ENCODE measurements at regions not wholly inside any gene's neighbourhood (a gene's known extent, or its start where the extent isn't known, plus 50 kb on each side); places are given as distances from the start of the nearest gene placed in this dataset.
"Not testable (repeated sequence)": the region's sequence is repeated elsewhere in the genome, so short reads cannot be mapped to it uniquely, and the experiment has no call there.

DNA sequence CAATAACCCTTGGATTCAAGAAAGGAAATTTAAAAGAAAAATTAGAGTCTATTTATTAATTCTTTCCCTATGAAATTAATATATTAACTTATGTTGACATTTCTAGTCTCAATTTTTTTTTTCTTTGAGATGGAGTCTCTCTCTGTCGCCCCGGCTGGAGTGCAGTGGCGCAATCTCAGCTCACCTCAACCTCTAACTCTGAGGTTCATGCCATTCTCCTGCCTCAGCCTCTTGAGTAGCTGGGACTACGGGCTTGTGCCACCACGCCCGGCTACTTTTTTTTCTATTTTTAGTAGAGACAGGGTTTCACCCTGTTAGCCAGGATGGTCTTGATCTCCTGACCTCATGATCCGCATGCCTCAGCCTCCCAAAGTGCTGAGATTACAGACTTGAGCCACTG, 411.7 kb upstream of the GRAMD2B start:
- DNase-seq (ENCODE audit: low read depth in 1 of 2, low spot score in 1 of 2), result not testable (repeated sequence)

DNA sequence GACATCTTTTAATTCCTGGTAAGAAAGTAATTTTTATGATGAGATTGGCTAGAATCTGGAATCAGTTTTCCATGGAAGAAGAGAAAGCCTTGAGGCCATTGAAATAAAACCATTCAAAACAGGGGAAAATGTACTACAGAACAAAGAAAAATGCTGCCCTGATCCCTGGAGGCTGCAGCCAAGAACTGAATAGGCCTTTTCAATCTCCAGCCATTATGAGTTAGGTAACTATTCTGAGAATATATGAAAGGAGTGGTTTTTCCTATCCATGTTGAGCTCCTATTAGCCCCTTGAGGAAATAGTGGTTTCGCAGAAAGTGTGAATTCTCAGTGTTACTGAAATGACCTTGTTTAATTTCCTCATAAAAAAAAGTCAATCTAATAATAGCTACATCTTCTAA, 408.5 kb upstream of the GRAMD2B start:
- DNase-seq (ENCODE audit: low read depth in 1 of 2, low spot score in 1 of 2), result no peak

- DNase-seq (ENCODE audit: low read depth in 1 of 2, low spot score in 1 of 2), result no peak
These were observed 407.7 kb upstream of the GRAMD2B start for GRCh38 chr5:126015235-126016181.

DNA sequence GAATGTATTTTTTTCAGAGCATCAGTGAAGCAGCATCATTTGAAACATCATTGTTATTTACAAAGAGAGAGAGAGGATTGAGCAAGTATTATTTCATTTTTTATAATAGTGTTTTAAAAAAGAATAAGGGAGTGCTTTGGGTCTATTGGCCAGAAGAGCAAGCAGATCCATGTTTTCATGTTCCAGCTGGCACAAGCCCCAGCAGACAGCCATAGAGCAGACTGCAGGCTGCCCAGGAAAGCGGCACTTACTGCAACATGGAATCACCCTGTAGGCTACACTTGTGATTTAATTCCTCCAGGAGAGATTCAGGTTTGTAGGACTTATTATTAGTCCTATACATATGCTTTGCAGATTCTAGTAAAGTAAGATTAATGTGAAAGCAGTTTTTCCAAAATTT, 407.0 kb upstream of the GRAMD2B start:
- no peak for DNase-seq (ENCODE audit: low read depth in 1 of 2, low spot score in 1 of 2)

- DNase-seq (ENCODE audit: low read depth in 1 of 2, low spot score in 1 of 2), result no peak
These were observed 406.1 kb upstream of the GRAMD2B start for GRCh38 chr5:126017096-126017495.

GRCh38 chr5:126020770-126021169, 402.4 kb upstream of the GRAMD2B start:
- DNase-seq (ENCODE audit: low read depth in 1 of 2, low spot score in 1 of 2), result no peak

- DNase-seq (ENCODE audit: low read depth in 1 of 2, low spot score in 1 of 2), result no peak
These were observed 399.2 kb upstream of the GRAMD2B start for GRCh38 chr5:126023994-126024441.

GRCh38 chr5:126027149-126027548, 396.1 kb upstream of the GRAMD2B start:
- DNase-seq (ENCODE audit: low read depth in 1 of 2, low spot score in 1 of 2), result no peak

- DNase-seq (ENCODE audit: low read depth in 1 of 2, low spot score in 1 of 2), result no peak
These were observed 395.6 kb upstream of the GRAMD2B start for GRCh38 chr5:126027652-126028051.

- DNase-seq (ENCODE audit: low read depth in 1 of 2, low spot score in 1 of 2), result no peak
These were observed 394.9 kb upstream of the GRAMD2B start for GRCh38 chr5:126028336-126028735.

DNA sequence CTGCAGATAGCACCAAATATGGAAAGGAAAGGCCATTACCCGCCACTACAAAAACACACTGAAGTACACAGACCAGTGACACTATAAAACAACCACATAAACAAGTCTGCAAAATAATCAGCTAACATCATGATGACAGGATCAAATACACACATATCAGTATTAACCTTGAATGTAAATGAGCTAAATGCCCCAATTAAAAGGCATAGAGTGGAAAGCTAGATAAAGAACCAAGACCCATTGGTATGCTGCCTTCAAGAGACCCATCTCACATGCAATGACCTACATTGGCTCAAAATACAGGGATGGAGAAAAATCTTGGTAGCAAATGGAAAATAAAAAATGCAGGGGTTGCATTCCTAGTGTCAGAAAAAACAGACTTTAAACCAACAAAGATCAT, 393.9 kb upstream of the GRAMD2B start:
- DNase-seq (ENCODE audit: low read depth in 1 of 2, low spot score in 1 of 2), result not testable (repeated sequence)

DNA sequence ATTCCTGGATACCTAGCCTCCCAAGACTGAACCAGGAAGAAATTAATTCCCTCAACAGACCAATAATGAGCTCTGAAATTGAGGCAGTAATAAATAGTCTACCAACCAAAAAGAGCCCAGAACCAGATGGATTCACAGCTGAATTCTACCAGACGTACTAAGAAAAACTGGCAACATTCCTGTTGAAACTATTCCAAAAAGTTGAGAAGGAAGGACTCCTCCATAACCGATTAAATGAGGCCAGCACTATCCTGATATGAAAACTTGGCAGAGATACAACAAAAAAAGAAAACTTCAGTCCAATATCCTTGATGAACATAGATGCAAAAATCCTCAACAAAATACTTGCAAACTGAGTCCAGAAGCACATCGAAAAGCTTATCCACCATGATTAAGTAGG, 392.5 kb upstream of the GRAMD2B start:
- DNase-seq (ENCODE audit: low read depth in 1 of 2, low spot score in 1 of 2), result no peak

DNA sequence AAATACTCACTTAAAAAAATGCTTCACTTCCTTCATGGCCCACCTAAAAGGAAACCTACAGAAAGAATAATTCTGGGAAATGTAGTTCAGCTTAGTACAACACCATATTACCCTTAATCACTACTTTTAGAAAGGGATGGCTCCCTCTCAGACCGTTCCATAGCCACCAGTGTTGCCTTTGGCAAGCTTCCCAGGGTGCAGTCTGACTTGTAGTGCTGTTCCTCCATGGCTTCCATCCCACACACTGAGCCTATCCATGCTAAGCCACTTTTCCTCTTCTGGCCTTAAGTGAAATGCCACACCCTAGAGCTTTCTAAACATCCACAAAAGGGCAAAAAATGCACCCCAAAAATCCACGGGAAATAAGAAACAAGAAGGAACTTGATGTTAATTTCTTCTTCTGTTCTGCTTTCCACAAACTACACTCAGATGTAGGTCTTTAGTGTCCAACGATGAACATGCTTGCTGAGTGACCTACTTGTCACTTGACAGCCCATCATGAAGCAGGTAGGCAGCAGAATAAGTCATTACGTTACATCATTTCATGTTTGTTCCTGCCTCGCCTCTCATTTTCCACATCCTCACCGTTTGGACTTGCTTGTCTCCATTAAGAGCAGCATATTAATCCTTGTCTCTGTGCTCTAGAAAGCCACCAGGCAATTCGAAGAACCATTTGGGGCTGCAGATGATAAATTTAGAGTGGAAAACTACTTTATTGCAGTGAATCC, 391.1 kb upstream of the GRAMD2B start:
- DNase-seq (ENCODE audit: low read depth in 1 of 2, low spot score in 1 of 2), result no peak

DNA sequence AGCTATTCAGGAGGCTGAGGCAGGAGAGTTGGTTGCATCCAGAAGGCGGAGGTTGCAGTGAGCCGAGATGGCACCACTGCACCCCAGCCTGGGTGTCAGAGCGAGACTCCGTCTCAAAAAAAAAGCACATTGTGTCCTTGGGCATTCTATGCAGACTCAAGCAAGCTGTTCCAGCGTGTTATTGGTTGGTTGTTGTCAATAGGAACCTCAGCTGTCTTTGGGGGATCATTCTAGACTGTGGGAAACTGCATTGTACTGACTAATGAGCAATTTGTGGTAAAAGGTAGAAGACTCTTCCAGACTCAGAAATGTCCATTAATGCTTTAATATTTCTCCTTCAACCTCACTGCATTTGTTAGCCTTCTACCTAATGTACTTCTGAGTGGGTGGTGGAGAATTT, 379.5 kb upstream of the GRAMD2B start:
- no peak for DNase-seq (ENCODE audit: low read depth in 1 of 2, low spot score in 1 of 2)

DNA sequence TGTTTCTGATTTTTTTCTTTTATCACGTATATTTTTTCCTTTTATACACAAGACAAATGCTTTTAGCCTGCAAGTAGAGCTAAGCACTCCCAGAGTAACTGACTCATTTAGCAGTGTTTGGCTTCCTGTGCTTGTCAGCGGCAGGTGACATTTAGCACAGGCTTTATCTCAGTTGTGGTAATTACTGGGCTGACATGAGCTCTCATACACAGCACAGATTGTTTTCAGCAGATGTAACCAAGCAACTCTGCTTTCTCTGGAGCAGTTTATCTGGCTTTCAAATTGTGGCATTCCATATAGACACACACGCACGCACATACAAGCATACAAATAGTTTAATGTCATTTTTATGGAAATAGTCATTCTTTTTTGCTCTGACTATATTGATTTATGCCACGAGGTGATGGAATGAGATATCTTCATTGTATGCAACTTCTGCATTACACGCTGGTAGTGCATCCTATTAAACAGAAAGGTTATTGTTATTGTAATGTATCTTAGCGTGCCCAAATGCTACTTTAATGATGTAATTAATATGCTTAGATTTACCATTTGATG, 379.0 kb upstream of the GRAMD2B start:
- no peak for DNase-seq (ENCODE audit: low read depth in 1 of 2, low spot score in 1 of 2)

GRCh38 chr5:126044931-126045565, 378.2 kb upstream of the GRAMD2B start:
- DNase-seq (ENCODE audit: low read depth in 1 of 2, low spot score in 1 of 2), result no peak

DNA sequence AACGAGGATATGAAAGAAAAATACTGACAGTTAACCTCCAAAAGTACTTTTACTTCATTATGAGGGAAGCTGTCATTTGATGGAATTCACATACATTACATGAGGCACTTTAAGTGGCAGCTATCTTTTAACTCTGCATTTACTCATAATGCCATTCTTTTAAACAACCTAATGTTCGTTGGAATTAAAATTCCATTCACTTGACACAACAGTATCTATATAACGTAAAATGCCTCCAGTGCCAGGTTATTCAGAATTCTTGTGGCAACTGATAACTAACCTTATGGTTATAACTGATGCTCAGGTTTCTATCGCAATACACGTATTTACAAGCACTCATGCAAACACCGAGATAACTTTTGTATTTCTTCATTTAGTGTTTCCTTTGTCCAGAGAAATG, 376.9 kb upstream of the GRAMD2B start:
- DNase-seq (ENCODE audit: low read depth in 1 of 2, low spot score in 1 of 2), result no peak

- no peak for DNase-seq (ENCODE audit: low read depth in 1 of 2, low spot score in 1 of 2)
These were observed 376.2 kb upstream of the GRAMD2B start for GRCh38 chr5:126046846-126047571.

- DNase-seq (ENCODE audit: low read depth in 1 of 2, low spot score in 1 of 2), result no peak
These were observed 371.1 kb upstream of the GRAMD2B start for GRCh38 chr5:126052120-126052519.

DNA sequence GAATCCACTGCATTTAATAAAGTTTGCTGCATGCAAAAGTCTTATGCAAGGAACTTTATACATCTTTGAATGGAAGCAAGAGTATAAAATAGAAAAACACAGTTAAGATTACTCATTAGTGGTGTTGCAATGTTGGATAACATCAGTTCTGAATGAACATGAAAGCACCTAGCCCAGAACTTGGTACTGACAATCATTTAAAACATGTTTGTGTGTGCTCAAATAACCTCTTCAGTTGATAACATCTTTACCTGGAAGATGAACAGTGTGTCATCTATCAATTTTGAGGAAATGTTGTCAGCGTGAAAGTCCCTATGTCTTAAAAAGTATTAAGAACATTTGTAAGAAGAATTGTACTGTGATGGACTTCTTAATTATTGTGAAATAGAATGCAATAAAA, 370.4 kb upstream of the GRAMD2B start:
- DNase-seq (ENCODE audit: low read depth in 1 of 2, low spot score in 1 of 2), result no peak

DNA sequence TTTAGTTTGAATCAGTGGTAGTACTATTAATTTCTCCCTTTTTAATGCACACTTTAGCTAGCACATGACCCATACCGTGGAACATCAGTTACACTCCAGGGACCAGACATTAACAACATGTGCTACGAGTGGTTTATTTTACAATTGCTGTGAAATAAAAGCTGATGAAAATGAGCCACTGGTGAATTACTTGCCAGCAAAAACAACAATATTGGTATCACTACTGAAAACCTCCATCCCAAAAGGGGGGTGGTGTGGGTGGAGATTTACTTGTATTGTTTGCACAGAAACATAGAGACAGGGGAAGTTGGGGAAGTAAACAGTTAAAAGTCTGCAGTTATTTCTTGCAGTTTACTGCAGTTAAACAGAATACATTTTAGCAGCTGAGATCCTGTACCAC, 369.6 kb upstream of the GRAMD2B start:
- no peak for DNase-seq (ENCODE audit: low read depth in 1 of 2, low spot score in 1 of 2)
